Neural cell (in vitro differentiated cells): ENCODE measurements at regions not wholly inside any gene's neighbourhood (a gene's known extent, or its start where the extent isn't known, plus 50 kb on each side); places are given as distances from the start of the nearest gene placed in this dataset.

Experiments used
- EZH2 ChIP-seq: fragments of 200-600, 300-800 bp; shearing (Covaris generic), sonication (generic); IDR thresholded peaks from 2 replicates; pipeline ENCODE4 v1.6.1; 2014; ENCODE audit warnings: antibody characterized with exemption, low read length, borderline replicate concordance, mild to moderate bottlenecking; ENCODE audit not compliant: insufficient read depth, poor library complexity, severe bottlenecking
- MXI1 ChIP-seq: fragments of 450-650 bp; conservative IDR thresholded peaks from 2 replicates; pipeline ENCODE4 v1.6.1; 2014; ENCODE audit warnings: antibody characterized with exemption, mild to moderate bottlenecking; ENCODE audit not compliant: poor library complexity, severe bottlenecking
- POLR2AphosphoS5 ChIP-seq: IDR thresholded peaks from 2 replicates; pipeline ENCODE4 v1.6.1; 2012
- TF ChIP-seq, protein P1 (sequence below): fragments of 450-650 bp; IDR thresholded peaks from 2 replicates; pipeline ENCODE4 v1.5.1; 2014; ENCODE audit warnings: antibody characterized with exemption, mild to moderate bottlenecking, moderate library complexity; ENCODE audit not compliant: poor library complexity, severe bottlenecking
- TF ChIP-seq, protein P2 (sequence below): IDR thresholded peaks from 2 replicates; pipeline ENCODE4 v1.6.1; 2012; ENCODE audit warnings: borderline replicate concordance

DNA sequence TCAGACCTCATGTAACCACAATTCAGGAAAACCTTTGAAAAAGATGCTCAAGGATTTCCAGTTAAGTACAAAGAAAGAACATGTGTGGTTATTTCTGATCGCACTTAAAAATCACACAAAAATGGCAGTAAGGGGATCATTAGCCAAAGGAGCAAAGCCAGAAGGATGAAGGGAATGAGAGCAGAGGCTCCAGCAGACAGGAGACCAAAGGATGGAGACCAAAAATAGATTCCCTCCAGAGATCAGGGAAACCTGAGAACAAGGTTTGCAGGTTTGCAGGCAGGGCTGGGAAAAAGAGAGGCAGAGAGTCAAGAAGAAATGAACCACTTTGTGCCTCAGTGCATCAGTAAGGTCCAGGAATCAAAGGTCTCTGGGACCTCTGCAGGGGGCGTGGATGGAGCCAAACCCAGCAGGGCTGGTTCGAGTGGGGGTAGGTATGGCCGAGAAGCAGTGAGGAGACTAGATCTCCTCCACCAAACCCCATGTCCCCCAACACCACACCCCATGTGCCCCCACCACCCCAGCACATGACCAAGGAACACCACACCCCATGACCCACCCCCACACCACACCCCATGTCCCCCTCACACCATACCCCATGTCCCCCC is 98.5 kb upstream of the GPC1 start:
- TF ChIP-seq POLR2AphosphoS5 = no peak
- TF ChIP-seq, protein P1, sequence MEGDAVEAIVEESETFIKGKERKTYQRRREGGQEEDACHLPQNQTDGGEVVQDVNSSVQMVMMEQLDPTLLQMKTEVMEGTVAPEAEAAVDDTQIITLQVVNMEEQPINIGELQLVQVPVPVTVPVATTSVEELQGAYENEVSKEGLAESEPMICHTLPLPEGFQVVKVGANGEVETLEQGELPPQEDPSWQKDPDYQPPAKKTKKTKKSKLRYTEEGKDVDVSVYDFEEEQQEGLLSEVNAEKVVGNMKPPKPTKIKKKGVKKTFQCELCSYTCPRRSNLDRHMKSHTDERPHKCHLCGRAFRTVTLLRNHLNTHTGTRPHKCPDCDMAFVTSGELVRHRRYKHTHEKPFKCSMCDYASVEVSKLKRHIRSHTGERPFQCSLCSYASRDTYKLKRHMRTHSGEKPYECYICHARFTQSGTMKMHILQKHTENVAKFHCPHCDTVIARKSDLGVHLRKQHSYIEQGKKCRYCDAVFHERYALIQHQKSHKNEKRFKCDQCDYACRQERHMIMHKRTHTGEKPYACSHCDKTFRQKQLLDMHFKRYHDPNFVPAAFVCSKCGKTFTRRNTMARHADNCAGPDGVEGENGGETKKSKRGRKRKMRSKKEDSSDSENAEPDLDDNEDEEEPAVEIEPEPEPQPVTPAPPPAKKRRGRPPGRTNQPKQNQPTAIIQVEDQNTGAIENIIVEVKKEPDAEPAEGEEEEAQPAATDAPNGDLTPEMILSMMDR = no peak
- no peak for TF ChIP-seq MXI1
- TF ChIP-seq, protein P2, sequence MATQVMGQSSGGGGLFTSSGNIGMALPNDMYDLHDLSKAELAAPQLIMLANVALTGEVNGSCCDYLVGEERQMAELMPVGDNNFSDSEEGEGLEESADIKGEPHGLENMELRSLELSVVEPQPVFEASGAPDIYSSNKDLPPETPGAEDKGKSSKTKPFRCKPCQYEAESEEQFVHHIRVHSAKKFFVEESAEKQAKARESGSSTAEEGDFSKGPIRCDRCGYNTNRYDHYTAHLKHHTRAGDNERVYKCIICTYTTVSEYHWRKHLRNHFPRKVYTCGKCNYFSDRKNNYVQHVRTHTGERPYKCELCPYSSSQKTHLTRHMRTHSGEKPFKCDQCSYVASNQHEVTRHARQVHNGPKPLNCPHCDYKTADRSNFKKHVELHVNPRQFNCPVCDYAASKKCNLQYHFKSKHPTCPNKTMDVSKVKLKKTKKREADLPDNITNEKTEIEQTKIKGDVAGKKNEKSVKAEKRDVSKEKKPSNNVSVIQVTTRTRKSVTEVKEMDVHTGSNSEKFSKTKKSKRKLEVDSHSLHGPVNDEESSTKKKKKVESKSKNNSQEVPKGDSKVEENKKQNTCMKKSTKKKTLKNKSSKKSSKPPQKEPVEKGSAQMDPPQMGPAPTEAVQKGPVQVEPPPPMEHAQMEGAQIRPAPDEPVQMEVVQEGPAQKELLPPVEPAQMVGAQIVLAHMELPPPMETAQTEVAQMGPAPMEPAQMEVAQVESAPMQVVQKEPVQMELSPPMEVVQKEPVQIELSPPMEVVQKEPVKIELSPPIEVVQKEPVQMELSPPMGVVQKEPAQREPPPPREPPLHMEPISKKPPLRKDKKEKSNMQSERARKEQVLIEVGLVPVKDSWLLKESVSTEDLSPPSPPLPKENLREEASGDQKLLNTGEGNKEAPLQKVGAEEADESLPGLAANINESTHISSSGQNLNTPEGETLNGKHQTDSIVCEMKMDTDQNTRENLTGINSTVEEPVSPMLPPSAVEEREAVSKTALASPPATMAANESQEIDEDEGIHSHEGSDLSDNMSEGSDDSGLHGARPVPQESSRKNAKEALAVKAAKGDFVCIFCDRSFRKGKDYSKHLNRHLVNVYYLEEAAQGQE = no peak
- TF ChIP-seq EZH2 = no peak
